Right lobe of liver (tissue), 4 donors: ENCODE measurements at regions not wholly inside any gene's neighbourhood (a gene's known extent, or its start where the extent isn't known, plus 50 kb on each side); places are given as distances from the start of the nearest gene placed in this dataset.

Experiments used
- POLR2A ChIP-seq: fragments of 450-650 bp; IDR thresholded peaks from one replicate; pipeline ENCODE4 v1.6.1; 2017; ENCODE audit warnings: antibody characterized with exemption, mild to moderate bottlenecking
- TF ChIP-seq, protein P1 (sequence below), 4 donors: fragments of 200-600 bp in 3 of 4; fragments of 450-650 bp in 1 of 4; IDR thresholded peaks; one replicate each; pipeline versions ENCODE4 v1.5.1 to v1.8.0; 2016 to 2022; ENCODE audit warnings: antibody characterized with exemption in 4 of 4, mild to moderate bottlenecking in 2 of 4
- donor health status: DM: no; HTN: no; CAD: no.
- donor health status: DM: no; HTN: no; CAD: no.
- donor health status: DM: no; HTN: yes; CAD: no.

DNA sequence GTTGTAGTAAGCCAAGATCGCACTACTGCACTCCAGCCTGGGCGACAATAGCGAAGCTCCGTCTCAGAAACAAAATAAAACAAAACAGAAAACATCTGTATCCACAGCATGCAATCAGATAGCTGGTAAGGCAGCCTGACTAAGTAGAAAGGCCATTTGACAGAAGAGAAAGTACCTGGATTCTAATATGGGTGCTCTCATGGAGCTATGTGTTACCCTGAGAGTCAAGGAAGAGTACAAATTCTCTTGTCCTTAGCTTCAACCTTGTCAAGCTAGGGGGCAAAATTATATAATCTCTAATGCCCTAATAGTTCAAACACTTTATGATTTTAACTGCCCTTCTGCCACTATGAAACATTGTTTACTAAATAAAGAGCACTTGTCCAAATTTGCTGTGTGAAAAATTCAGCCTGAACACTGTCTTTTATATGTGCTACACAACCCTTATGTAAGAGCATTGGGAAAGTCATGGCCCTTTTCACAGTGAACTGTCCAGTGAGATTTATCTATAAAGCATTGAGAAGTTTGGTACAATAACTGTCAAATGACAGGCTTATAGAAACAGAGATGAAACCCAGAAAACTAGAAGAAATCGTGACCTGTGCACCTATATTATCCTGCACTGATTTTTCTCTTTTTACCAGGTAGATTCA, 51.2 kb upstream of the PRKG1 start:
- TF ChIP-seq, protein P1, sequence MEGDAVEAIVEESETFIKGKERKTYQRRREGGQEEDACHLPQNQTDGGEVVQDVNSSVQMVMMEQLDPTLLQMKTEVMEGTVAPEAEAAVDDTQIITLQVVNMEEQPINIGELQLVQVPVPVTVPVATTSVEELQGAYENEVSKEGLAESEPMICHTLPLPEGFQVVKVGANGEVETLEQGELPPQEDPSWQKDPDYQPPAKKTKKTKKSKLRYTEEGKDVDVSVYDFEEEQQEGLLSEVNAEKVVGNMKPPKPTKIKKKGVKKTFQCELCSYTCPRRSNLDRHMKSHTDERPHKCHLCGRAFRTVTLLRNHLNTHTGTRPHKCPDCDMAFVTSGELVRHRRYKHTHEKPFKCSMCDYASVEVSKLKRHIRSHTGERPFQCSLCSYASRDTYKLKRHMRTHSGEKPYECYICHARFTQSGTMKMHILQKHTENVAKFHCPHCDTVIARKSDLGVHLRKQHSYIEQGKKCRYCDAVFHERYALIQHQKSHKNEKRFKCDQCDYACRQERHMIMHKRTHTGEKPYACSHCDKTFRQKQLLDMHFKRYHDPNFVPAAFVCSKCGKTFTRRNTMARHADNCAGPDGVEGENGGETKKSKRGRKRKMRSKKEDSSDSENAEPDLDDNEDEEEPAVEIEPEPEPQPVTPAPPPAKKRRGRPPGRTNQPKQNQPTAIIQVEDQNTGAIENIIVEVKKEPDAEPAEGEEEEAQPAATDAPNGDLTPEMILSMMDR (IDR thresholded peaks at IDR 0.05), result no peak
- no peak for TF ChIP-seq POLR2A
